Smooth muscle cell (in vitro differentiated cells): ENCODE measurements at regions not wholly inside any gene's neighbourhood (a gene's known extent, or its start where the extent isn't known, plus 50 kb on each side); places are given as distances from the start of the nearest gene placed in this dataset.
"Not testable (repeated sequence)": the region's sequence is repeated elsewhere in the genome, so short reads cannot be mapped to it uniquely, and the experiment has no call there.

Experiments used
- DNase-seq: peaks from one replicate; lab custom pipeline; 2025; ENCODE audit not compliant: unreplicated experiment; lab: John Stamatoyannopoulos, UW
- H2AFZ ChIP-seq: fragments of 200-600 bp; sonication (generic); 2 replicates; pipeline ENCODE4 v1.6.0; 2016; ENCODE audit warnings: antibody characterized with exemption, low read depth, mild to moderate bottlenecking
- H3F3A ChIP-seq: fragments of 200-600 bp; sonication (generic); 2 replicates; pipeline ENCODE4 v1.6.0; 2017; ENCODE audit warnings: antibody characterized with exemption, low read depth
- H3K27ac ChIP-seq: fragments of 200-600 bp; sonication (generic); 2 replicates; pipeline ENCODE4 v1.5.1; 2016; ENCODE audit warnings: low read depth, mild to moderate bottlenecking
- H3K27me3 ChIP-seq: fragments of 200-600 bp; sonication (generic); 2 replicates; pipeline ENCODE4 v1.6.1; 2016; ENCODE audit warnings: low read depth, mild to moderate bottlenecking
- H3K36me3 ChIP-seq: fragments of 200-600 bp; sonication (generic); 2 replicates; pipeline ENCODE4 v1.5.1; 2016; ENCODE audit warnings: low read depth
- H3K4me1 ChIP-seq: fragments of 200-600 bp; sonication (generic); 2 replicates; pipeline ENCODE4 v1.5.1; 2016; ENCODE audit warnings: low read depth
- H3K4me2 ChIP-seq: fragments of 200-600 bp; sonication (generic); 2 replicates; pipeline ENCODE4 v1.6.0; 2016; ENCODE audit warnings: mild to moderate bottlenecking
- H3K4me3 ChIP-seq: fragments of 200-600 bp; sonication (generic); 2 replicates; pipeline ENCODE4 v1.5.1; 2016; ENCODE audit warnings: mild to moderate bottlenecking
- H3K79me2 ChIP-seq: fragments of 200-600 bp; sonication (generic); 2 replicates; pipeline ENCODE4 v1.6.0; 2016; ENCODE audit warnings: low read depth, mild to moderate bottlenecking
- H3K9ac ChIP-seq: fragments of 200-600 bp; sonication (generic); 2 replicates; pipeline ENCODE4 v1.6.0; 2016; ENCODE audit warnings: low read depth
- H3K9me3 ChIP-seq: fragments of 200-600 bp; sonication (generic); replicated peaks from 2 replicates; pipeline ENCODE4 v1.5.1; 2016; ENCODE audit warnings: low read depth
- H4K20me1 ChIP-seq: fragments of 200-600 bp; sonication (generic); 2 replicates; pipeline ENCODE4 v1.6.0; 2016; ENCODE audit warnings: low read depth
- WGBS: methylation state at CpG from one replicate; pipeline ENCODE4 v1.1.7; 2016; ENCODE audit warnings: low lambda C conversion rate; 5-methylcytosine and 5-hydroxymethylcytosine counted together
- TF ChIP-seq, protein P1 (sequence below): fragments of 200-600 bp; sonication (generic); IDR thresholded peaks from 2 replicates; pipeline ENCODE4 v1.5.1; 2017; ENCODE audit warnings: borderline replicate concordance, mild to moderate bottlenecking, antibody characterized with exemption; ENCODE audit not compliant: insufficient read depth, poor library complexity, severe bottlenecking

DNA sequence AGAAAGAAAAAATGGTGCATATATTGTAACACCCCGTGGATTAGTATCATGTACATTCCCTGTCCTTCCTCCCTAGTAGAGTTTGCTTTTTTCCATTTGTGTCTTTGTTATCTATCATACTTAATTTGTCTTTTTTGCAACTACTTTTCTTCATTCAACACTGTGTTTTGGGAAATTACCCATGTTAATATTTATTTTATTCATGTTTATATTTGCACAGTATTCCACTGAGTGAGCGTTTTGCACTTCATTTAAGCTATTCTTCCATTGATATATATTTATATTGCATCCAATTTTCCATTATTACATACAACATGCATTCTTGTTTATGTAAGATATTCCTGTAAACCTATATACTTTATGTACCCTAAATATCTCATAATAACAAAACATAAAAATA, 57.6 kb upstream of the FAM171A1 start:
- Histone ChIP-seq H3K27me3 (no peaks in the 10 kb centered on the region), H3K9ac (no peak overlapping the region), H3K79me2 (no peaks in the 10 kb centered on the region), H4K20me1 (no peaks in the 10 kb centered on the region), H3F3A (no peaks in the 10 kb centered on the region), H2AFZ (no peak overlapping the region), H3K4me1 (no peaks in the 10 kb centered on the region), H3K9me3 (no peaks in the 10 kb centered on the region), H3K4me2 (no peak overlapping the region), H3K4me3 (no peak overlapping the region), H3K27ac (no peak overlapping the region), H3K36me3 (no peaks in the 10 kb centered on the region)
- no peak for DNase-seq
- WGBS, result 83% methylated on average over 2 of the region's 2 CpGs
- TF ChIP-seq, protein P1, sequence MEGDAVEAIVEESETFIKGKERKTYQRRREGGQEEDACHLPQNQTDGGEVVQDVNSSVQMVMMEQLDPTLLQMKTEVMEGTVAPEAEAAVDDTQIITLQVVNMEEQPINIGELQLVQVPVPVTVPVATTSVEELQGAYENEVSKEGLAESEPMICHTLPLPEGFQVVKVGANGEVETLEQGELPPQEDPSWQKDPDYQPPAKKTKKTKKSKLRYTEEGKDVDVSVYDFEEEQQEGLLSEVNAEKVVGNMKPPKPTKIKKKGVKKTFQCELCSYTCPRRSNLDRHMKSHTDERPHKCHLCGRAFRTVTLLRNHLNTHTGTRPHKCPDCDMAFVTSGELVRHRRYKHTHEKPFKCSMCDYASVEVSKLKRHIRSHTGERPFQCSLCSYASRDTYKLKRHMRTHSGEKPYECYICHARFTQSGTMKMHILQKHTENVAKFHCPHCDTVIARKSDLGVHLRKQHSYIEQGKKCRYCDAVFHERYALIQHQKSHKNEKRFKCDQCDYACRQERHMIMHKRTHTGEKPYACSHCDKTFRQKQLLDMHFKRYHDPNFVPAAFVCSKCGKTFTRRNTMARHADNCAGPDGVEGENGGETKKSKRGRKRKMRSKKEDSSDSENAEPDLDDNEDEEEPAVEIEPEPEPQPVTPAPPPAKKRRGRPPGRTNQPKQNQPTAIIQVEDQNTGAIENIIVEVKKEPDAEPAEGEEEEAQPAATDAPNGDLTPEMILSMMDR, result no peak

DNA sequence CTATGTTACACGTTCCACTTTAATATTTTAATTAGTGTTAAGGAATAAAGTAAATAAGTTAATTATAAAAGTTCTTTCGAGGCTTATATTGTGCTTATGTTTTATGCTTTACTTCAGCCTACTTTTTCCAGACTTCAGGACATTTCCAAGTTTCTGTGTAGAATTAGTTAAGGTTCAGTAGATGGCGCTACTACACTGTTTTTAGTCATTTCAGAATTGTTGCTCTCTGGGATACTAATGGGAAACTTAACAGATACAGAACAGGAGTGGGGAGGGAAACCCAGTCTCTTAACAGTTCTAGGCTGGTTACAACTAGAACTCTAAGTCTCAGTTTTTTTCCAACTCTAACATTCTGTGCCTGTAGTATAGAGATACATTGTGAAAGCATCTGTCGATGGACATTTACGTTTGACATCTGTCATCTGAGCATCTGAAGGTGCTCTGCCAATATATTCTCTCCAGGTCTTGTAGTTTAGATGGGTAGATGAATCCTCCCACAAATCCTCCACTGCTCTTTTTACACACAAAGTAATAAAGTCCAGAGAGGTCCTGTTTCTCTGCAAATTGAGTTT, 56.8 kb upstream of the FAM171A1 start:
- DNase-seq, result no peak

DNA sequence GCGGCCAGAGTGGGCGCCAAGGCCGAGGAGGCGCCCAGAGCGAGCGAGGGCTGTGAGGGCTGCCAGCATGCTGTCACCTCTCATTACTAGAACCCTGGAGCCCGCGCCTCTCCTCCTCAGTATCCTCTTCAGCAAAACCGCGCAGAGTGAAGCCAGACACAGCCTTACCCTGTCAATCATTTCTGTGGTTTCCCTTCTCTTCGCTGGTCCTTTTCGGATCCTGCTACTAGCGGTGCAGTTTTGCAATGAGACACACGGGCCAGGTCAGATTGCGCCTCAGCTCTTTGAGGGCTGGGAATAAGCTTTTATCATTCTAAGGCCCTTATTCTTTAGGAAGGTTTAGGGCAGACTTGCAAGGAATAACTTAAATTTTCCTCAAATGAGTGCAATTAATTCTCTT, 55.5 kb upstream of the FAM171A1 start:
- DNase-seq, result no peak
- H3K36me3 ChIP-seq, result no peaks in the 10 kb centered on the region
- H3K4me1 ChIP-seq, result no peaks in the 10 kb centered on the region
- H3K4me2 ChIP-seq, result no peak overlapping the region
- H3K27ac ChIP-seq, result no peak overlapping the region
- 94% methylated on average over 15 of the region's 15 CpGs for WGBS
- TF ChIP-seq, protein P1, result no peak
- no peak overlapping the region for H2AFZ ChIP-seq
- no peaks in the 10 kb centered on the region for H3K79me2 ChIP-seq
- no peaks in the 10 kb centered on the region for H3F3A ChIP-seq
- no peaks in the 10 kb centered on the region for H3K9me3 ChIP-seq
- no peak overlapping the region for H3K4me3 ChIP-seq
- no peak overlapping the region for H3K9ac ChIP-seq
- no peaks in the 10 kb centered on the region for H3K27me3 ChIP-seq
- no peaks in the 10 kb centered on the region for H4K20me1 ChIP-seq

More for the DNA sequence above, 56.8 kb upstream of the FAM171A1 start:
- Histone ChIP-seq H3K79me2 (no peaks in the 10 kb centered on the region), H3K27ac (no peak overlapping the region), H4K20me1 (no peaks in the 10 kb centered on the region), H3F3A (no peaks in the 10 kb centered on the region), H3K4me2 (no peak overlapping the region), H3K9ac (no peak overlapping the region), H2AFZ (no peak overlapping the region), H3K4me1 (no peaks in the 10 kb centered on the region), H3K9me3 (no peaks in the 10 kb centered on the region), H3K4me3 (no peak overlapping the region), H3K36me3 (no peaks in the 10 kb centered on the region), H3K27me3 (no peaks in the 10 kb centered on the region)
- WGBS, result 41% methylated on average over 5 of the region's 5 CpGs
- TF ChIP-seq, protein P1, result peak; percentile 68

DNA sequence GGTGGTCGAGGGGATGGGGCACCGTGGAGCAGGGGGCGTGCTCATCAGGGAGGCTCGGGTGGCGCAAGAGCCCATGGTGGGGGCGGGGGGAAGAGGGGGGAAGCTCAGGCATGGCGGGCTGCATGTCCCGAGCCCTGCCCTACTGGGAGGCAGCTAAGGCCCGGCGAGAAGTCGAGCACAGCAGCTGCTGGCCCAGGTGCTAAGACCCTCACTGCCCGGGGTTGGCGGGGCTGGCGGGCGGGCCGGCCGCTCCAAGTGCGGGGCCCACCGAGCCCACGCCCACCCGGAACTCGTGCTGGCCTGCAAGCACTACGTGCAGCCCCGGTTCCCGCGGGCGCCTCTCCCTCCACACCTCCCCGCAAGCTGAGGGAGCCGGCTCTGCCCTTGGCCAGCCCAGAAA, 55.0 kb upstream of the FAM171A1 start:
- Histone ChIP-seq H3K4me1 (no peaks in the 10 kb centered on the region), H3K9ac (no peak overlapping the region), H3K4me2 (no peak overlapping the region), H3K4me3 (no peak overlapping the region), H3K36me3 (no peaks in the 10 kb centered on the region), H3K27ac (no peak overlapping the region), H4K20me1 (no peaks in the 10 kb centered on the region), H3F3A (no peaks in the 10 kb centered on the region), H3K9me3 (no peaks in the 10 kb centered on the region), H3K27me3 (no peaks in the 10 kb centered on the region), H3K79me2 (no peaks in the 10 kb centered on the region), H2AFZ (no peak overlapping the region)
- TF ChIP-seq, protein P1, result no peak
- 89% methylated on average over 5 of the region's 29 CpGs for WGBS
- no peak for DNase-seq

DNA sequence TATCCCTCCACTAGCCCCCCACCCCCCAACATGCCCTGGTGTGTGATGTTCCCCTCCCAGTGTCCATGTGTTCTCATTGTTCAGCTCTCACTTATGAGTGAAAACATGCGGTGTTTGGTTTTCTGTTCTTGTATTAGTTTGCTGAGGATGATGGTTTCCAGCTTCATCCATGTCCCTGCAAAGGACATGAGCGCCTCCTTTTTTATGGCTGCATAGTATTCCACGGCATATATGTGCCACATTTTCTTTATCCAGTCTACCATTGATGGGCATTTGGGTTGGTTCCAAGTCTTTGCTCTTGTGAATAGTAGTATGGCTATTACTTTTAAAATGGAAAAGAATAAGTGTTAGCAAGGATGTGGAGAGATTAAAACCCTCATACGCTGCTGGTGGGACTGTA, 50.8 kb upstream of the FAM171A1 start:
- not testable (repeated sequence) for H3K4me2 ChIP-seq, H3K36me3 ChIP-seq, H3K27ac ChIP-seq, H3K4me1 ChIP-seq, DNase-seq, H3K9me3 ChIP-seq, H3K27me3 ChIP-seq, H3F3A ChIP-seq, H4K20me1 ChIP-seq, H3K4me3 ChIP-seq, H2AFZ ChIP-seq, H3K79me2 ChIP-seq, H3K9ac ChIP-seq
- WGBS, result 94% methylated on average over 4 of the region's 4 CpGs
